K562 (cell line): ENCODE measurements at regions not wholly inside any gene's neighbourhood (a gene's known extent, or its start where the extent isn't known, plus 50 kb on each side); places are given as distances from the start of the nearest gene placed in this dataset.

ENCODE experiments used
- ATAC-seq: fragments of 200-7000 bp; cut with Tn5 transposase; 3 replicates; pipeline ENCODE4 v1.9.1; 2020; ENCODE audit warnings: moderate library complexity
- BruUV-seq: library from RNA; stranded (reverse); fragments of 400-500 nt; replicated peaks from 2 replicates; lab custom pipeline; 2021; lab: Mats Ljungman, UMichigan
- CTCF ChIA-PET: fragments of 300-600 bp; formaldehyde crosslinking; extraction: SDS; loops from one replicate; lab custom pipeline; 2021; ENCODE audit warnings: low intra/inter-chr PET ratio; lab: Yijun Ruan, JAX
- POLR2A ChIA-PET: fragments of 300-600, 350-650 bp; sonication (Branson Sonifier 250); formaldehyde crosslinking; extraction: SDS; loops from one replicate; lab custom pipeline; 2021; ENCODE audit warnings: antibody characterized with exemption, inconsistent platforms; lab: Yijun Ruan, JAX
- DNase-seq, 4 experiments: peaks; one replicate each; pipeline versions ENCODE4 v3.0.0 to v3.0.0-alpha.2; 2011 to 2018; ENCODE audit warnings: low spot score in 3 of 4, mixed read lengths in 3 of 4; ENCODE audit errors: extremely low read depth in 1 of 4
- FAIRE-seq: peaks from 2 replicates; lab custom pipeline; 2011; peaks lifted over from hg19 to GRCh38; lab: Jason Lieb, UNC
- H2AFZ ChIP-seq: 2 replicates; pipeline ENCODE4 v1.6.0; 2011; ENCODE audit warnings: low read depth, low read length, control low read depth, inconsistent platforms
- H3K27ac ChIP-seq: fragments of 200-600 bp; 3 replicates; pipeline ENCODE4 v1.8.0; 2011; ENCODE audit warnings: low read depth, mild to moderate bottlenecking, control low read depth, inconsistent platforms, low read length, moderate library complexity, mixed read lengths; ENCODE audit errors: extremely low read depth
- H3K27me3 ChIP-seq, 2 experiments: fragments of 300-600 bp in 1 of 2; 2 replicates in 1 of 2; 3 replicates in 1 of 2; pipeline versions ENCODE4 v1.6.0 to v1.8.0; 2011; ENCODE audit warnings: inconsistent platforms in 2 of 2, low read length in 2 of 2, mild to moderate bottlenecking in 1 of 2, mixed read lengths in 1 of 2, moderate library complexity in 1 of 2; ENCODE audit not compliant: control insufficient read depth in 2 of 2, insufficient read depth in 2 of 2
- H3K36me3 ChIP-seq: fragments of 300-600 bp; 3 replicates; pipeline ENCODE4 v1.8.0; 2011; ENCODE audit warnings: mild to moderate bottlenecking, low read length, inconsistent platforms; ENCODE audit not compliant: control insufficient read depth, insufficient read depth
- H3K4me1 ChIP-seq, 2 experiments: fragments of 200-600 bp in 1 of 2; replicated peaks in 1 of 2; 2 replicates in 1 of 2; 3 replicates in 1 of 2; pipeline versions ENCODE4 v1.5.1 to v1.8.0; 2011; ENCODE audit warnings: inconsistent platforms in 2 of 2, low read length in 2 of 2, mild to moderate bottlenecking in 1 of 2, mixed read lengths in 1 of 2, moderate library complexity in 1 of 2; ENCODE audit not compliant: control insufficient read depth in 2 of 2, insufficient read depth in 2 of 2
- H3K4me2 ChIP-seq: 2 replicates; pipeline ENCODE4 v1.6.1; 2011; ENCODE audit warnings: low read length, control low read depth, inconsistent platforms, mixed read lengths; ENCODE audit not compliant: insufficient read depth
- H3K4me3 ChIP-seq: fragments of 200-600 bp; sonication (generic), shearing (Covaris generic); 2 replicates; pipeline ENCODE4 v1.5.1; 2016; ENCODE audit warnings: control low read depth, inconsistent platforms
- H3K79me2 ChIP-seq: fragments of 200-600 bp; 3 replicates; pipeline ENCODE4 v1.8.0; 2011; ENCODE audit warnings: low read length, inconsistent platforms; ENCODE audit not compliant: control insufficient read depth, insufficient read depth
- H3K9ac ChIP-seq, 2 experiments: 2 replicates each; pipeline versions ENCODE4 v1.6.0 to v1.6.1; 2011; ENCODE audit warnings: low read depth in 2 of 2, low read length in 2 of 2, control low read depth in 1 of 2, inconsistent platforms in 1 of 2, mild to moderate bottlenecking in 1 of 2, mixed read lengths in 1 of 2; ENCODE audit not compliant: insufficient read depth in 1 of 2
- H3K9me1 ChIP-seq: one replicate; pipeline ENCODE4 v1.6.0; 2011; ENCODE audit warnings: inconsistent platforms, mild to moderate bottlenecking, low read length, moderate library complexity; ENCODE audit not compliant: control insufficient read depth, insufficient read depth
- H3K9me3 ChIP-seq: replicated peaks from 2 replicates; pipeline ENCODE4 v1.5.1; 2011; ENCODE audit warnings: low read depth, low read length, inconsistent platforms; ENCODE audit not compliant: control insufficient read depth, insufficient read depth
- H4K20me1 ChIP-seq: replicated peaks from 2 replicates; pipeline ENCODE4 v1.6.1; 2011; ENCODE audit warnings: low read length, inconsistent platforms, mixed read lengths; ENCODE audit not compliant: control insufficient read depth, insufficient read depth
- BCOR ChIP-seq: fragments of 450-650 bp; IDR thresholded peaks from 2 replicates; pipeline ENCODE4 v1.6.1; 2016
- DDX20 ChIP-seq: fragments of 450-650 bp; IDR thresholded peaks from 2 replicates; pipeline ENCODE4 v1.6.1; 2016; ENCODE audit warnings: missing genetic modification characterization, low read depth, mild to moderate bottlenecking, missing compliant biosample characterization, moderate library complexity
- FOXK1 ChIP-seq: sonication (generic); formaldehyde crosslinking; IDR thresholded peaks from 2 replicates; pipeline ENCODE4 v1.8.0; 2022; ENCODE audit warnings: missing genetic modification reagents, mild to moderate bottlenecking, borderline replicate concordance
- FOXK2 ChIP-seq, 2 experiments: fragments of 450-650 bp; IDR thresholded peaks in 1 of 2; conservative IDR thresholded peaks in 1 of 2; 2 replicates each; pipeline ENCODE4 v1.6.1; 2016; ENCODE audit warnings: low read depth in 2 of 2, mild to moderate bottlenecking in 1 of 2
- MAFK ChIP-seq: IDR thresholded peaks from 2 replicates; pipeline ENCODE4 v1.6.1; 2011; ENCODE audit warnings: low read length, improper control_type of control experiment
- NBN ChIP-seq: fragments of 450-650 bp; IDR thresholded peaks from 2 replicates; pipeline ENCODE4 v1.6.1; 2016; ENCODE audit warnings: low read depth, mild to moderate bottlenecking
- PHF20 ChIP-seq: fragments of 450-650 bp; IDR thresholded peaks from 2 replicates; pipeline ENCODE4 v1.6.1; 2018; ENCODE audit not compliant: partially characterized antibody
- SRSF1 ChIP-seq: fragments of 200-400 bp; formaldehyde crosslinking; IDR thresholded peaks from 2 replicates; pipeline ENCODE4 v1.6.1; 2017; ENCODE audit warnings: mild to moderate bottlenecking, low read depth, low read length, moderate library complexity
- STAG1 ChIP-seq: sonication (generic); formaldehyde crosslinking; IDR thresholded peaks from 2 replicates; pipeline ENCODE4 v1.5.0; 2020; ENCODE audit warnings: missing genetic modification reagents, borderline replicate concordance
- XRCC3 ChIP-seq: fragments of 450-650 bp; IDR thresholded peaks from 2 replicates; pipeline ENCODE4 v1.6.1; 2017; ENCODE audit warnings: mild to moderate bottlenecking, moderate library complexity
- ZNF551 ChIP-seq: fragments of 250-450 bp; sonication (Bioruptor Pico); IDR thresholded peaks from 2 replicates; pipeline ENCODE4 v1.5.0; 2021; ENCODE audit warnings: mild to moderate bottlenecking, moderate library complexity
- WGBS: fragments of 100-300 bp; shearing (Covaris generic); methylation state at CpG from one replicate; pipeline ENCODE4 v1.1.6; 2016; ENCODE audit warnings: low coverage, mixed read lengths; ENCODE audit not compliant: insufficient coverage; ENCODE audit errors: missing lambda C conversion rate; 5-methylcytosine and 5-hydroxymethylcytosine counted together
- in situ Hi-C: fragments of 300-500 bp; cut with MboI; formaldehyde crosslinking; loops from 4 replicates; pipeline ENCODE4 v1.15.0; 2018; ENCODE audit warnings: inconsistent platforms, mixed read lengths
- intact Hi-C: fragments of 100-400 bp; cut with micrococcal nuclease; formaldehyde crosslinking; loops from 2 replicates; pipeline ENCODE4 v1.14.2; 2022
- TF ChIP-seq, protein P1 (sequence below): fragments of 450-650 bp; IDR thresholded peaks from 2 replicates; pipeline ENCODE4 v1.6.1; 2016; ENCODE audit warnings: missing biosample characterization, missing genetic modification characterization
- TF ChIP-seq, protein P2 (sequence below): sonication (generic); formaldehyde crosslinking; IDR thresholded peaks from 2 replicates; pipeline ENCODE4 v1.9.0; 2022; ENCODE audit warnings: mild to moderate bottlenecking, missing genetic modification reagents

DNA sequence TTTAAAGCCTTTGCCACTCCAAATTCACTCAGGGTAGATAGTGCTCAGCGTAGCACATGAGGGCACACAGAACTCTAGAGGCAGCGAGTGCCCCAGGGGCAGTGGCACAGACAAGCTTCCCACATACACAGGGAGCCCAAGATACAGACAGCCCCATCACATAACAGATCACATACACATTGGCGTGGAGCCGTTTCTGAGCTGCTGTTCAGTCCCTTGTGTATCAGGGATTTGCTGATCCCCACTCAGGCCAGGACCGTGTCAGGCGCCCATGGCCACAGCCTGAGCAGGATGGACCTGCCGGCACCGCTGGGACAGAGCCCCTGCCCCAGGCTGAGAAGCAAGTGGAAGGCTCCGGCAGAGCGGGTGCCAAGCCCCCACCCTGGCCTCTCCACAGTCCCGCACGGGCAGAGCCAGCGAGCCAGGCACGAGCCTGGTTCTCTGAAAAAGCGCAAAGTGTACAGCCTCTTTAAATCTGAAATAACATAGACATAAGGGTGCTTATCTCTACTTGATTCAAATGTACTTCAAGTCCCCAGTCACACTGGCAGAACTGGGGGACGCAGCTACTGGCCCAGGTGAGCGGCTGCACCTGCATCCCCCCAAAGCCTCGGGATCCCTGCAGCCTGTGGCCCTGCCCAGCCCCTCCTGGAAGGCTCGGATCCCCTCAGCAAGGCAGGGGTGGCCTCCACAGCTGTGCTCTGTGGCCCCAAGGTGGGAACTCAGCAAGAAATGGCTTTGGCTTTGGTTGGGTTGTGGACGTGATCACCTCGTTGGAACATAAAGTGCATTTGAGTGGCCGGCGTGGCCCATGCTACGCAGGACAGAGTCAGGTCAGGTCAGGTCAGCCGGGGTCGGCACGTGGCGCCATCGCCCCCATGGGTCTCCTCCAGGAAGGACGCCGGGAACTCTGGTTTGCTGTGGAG is 231.3 kb downstream of the ERMARD start:
- Histone ChIP-seq H3K9me1 (no peaks in the 10 kb centered on the region), H3K4me3 (no peak overlapping the region), H3K9ac (no peak overlapping the region), H4K20me1 (peaks cover 10% of the 10 kb centered on the region; the same call in 1 of the 2 replicates), H3K4me2 (no peak overlapping the region), H3K36me3 (no peaks in the 10 kb centered on the region), H3K79me2 (no peaks in the 10 kb centered on the region), H3K27me3 (peaks cover 39 to 86% of the 10 kb centered on the region in 2 experiments), H3K4me1 (peaks cover 0 to 19% of the 10 kb centered on the region in 2 experiments; a peak in 1 of 5 replicates), H3K9me3 (no peaks in the 10 kb centered on the region), H2AFZ (no peak overlapping the region), H3K27ac (no peak overlapping the region)
- TF ChIP-seq FOXK2 (conservative IDR thresholded peaks at IDR 0.05 in 1 of 2, IDR thresholded peaks at IDR 0.05 in 1 of 2; ENCODE audit: low read depth in 2 of 2), result no peak
- BruUV-seq, result no TSS peak
- ChIA-PET POLR2A (no interaction called here), CTCF (no interaction called here)
- DNase-seq, result no peak
- ATAC-seq, result no peak
- intact Hi-C loops, result no loop called here
- under 1% methylated on average over 31 of the region's 31 CpGs for WGBS
- in situ Hi-C loops, result no loop called here
- no peak for FAIRE-seq

DNA sequence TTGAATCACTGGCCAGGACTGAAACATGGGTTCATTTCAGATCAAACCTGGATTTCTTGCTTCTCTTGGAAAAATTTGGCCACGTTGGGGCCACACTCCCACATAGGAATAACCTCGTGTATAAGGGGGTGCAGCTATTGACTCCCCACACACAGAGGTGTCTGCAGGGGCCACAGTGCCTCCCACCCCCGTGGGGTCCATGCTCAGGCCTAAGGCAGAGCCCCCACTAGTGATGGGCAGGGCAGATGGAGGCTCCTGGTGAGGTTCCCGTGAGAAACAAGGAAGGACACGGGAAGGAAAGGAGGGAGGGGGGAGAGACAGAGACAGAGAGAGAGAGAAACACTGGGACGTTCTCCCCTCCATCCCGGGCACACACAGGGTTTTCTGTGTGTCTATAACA is 230.5 kb downstream of the ERMARD start:
- ChIA-PET CTCF (no interaction called here), POLR2A (no interaction called here)
- FAIRE-seq (no peak), ATAC-seq (no peak), DNase-seq (no peak)
- no peak overlapping the region for H2AFZ ChIP-seq
- H4K20me1 ChIP-seq, result peaks cover 15% of the 10 kb centered on the region; the same call in 1 of the 2 replicates
- no peaks in the 10 kb centered on the region for H3K9me3 ChIP-seq
- in situ Hi-C loops (no loop called here), intact Hi-C loops (no loop called here)
- no peak overlapping the region for H3K4me3 ChIP-seq
- no peak overlapping the region for H3K9ac ChIP-seq
- no peaks in the 10 kb centered on the region for H3K36me3 ChIP-seq
- no peaks in the 10 kb centered on the region for H3K9me1 ChIP-seq
- no peaks in the 10 kb centered on the region for H3K79me2 ChIP-seq
- BruUV-seq, result no TSS peak
- 0% methylated on average over 6 of the region's 7 CpGs for WGBS
- no peak overlapping the region for H3K27ac ChIP-seq
- peaks cover 42 to 92% of the 10 kb centered on the region in 2 experiments for H3K27me3 ChIP-seq
- H3K4me2 ChIP-seq, result no peak overlapping the region
- peaks cover 0 to 17% of the 10 kb centered on the region in 2 experiments; a peak in 1 of 5 replicates for H3K4me1 ChIP-seq
- TF ChIP-seq NBN, result no peak
- TF ChIP-seq, protein P1, sequence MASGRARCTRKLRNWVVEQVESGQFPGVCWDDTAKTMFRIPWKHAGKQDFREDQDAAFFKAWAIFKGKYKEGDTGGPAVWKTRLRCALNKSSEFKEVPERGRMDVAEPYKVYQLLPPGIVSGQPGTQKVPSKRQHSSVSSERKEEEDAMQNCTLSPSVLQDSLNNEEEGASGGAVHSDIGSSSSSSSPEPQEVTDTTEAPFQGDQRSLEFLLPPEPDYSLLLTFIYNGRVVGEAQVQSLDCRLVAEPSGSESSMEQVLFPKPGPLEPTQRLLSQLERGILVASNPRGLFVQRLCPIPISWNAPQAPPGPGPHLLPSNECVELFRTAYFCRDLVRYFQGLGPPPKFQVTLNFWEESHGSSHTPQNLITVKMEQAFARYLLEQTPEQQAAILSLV (tag), result no peak
- no peak for TF ChIP-seq DDX20 (tag)
- no peak for TF ChIP-seq XRCC3
- TF ChIP-seq ZNF551 (CRISPR knock-in tag), result no peak
- no peak for TF ChIP-seq MAFK
- TF ChIP-seq FOXK1 (CRISPR knock-in tag), result no peak
- TF ChIP-seq SRSF1, result no peak
- no peak for TF ChIP-seq PHF20
- no peak for TF ChIP-seq STAG1 (CRISPR knock-in tag)
- no peak for TF ChIP-seq BCOR
- TF ChIP-seq, protein P2, sequence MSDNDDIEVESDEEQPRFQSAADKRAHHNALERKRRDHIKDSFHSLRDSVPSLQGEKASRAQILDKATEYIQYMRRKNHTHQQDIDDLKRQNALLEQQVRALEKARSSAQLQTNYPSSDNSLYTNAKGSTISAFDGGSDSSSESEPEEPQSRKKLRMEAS (CRISPR knock-in tag), result no peak
